HEK293 (cell line): ENCODE measurements at regions not wholly inside any gene's neighbourhood (a gene's known extent, or its start where the extent isn't known, plus 50 kb on each side); places are given as distances from the start of the nearest gene placed in this dataset.

ENCODE experiments used
- ATF2 ChIP-seq: fragments of 450-650 bp; formaldehyde crosslinking; IDR thresholded peaks from 2 replicates; pipeline ENCODE4 v1.5.1; 2016; ENCODE audit warnings: missing biosample characterization, missing genetic modification characterization, low read depth
- CTCF ChIP-seq: fragments of 450-650 bp; formaldehyde crosslinking; IDR thresholded peaks from 2 replicates; pipeline ENCODE4 v1.5.1; 2016; ENCODE audit warnings: missing biosample characterization, missing genetic modification characterization
- ZBTB17 ChIP-seq: fragments of 450-650 bp; formaldehyde crosslinking; IDR thresholded peaks from 2 replicates; pipeline ENCODE4 v1.5.1; 2016; ENCODE audit warnings: missing biosample characterization, missing genetic modification characterization
- ZBTB20 ChIP-seq: fragments of 450-650 bp; formaldehyde crosslinking; IDR thresholded peaks from 2 replicates; pipeline ENCODE4 v1.5.1; 2016; ENCODE audit warnings: missing biosample characterization, missing genetic modification characterization
- ZNF121 ChIP-seq: fragments of 450-650 bp; formaldehyde crosslinking; IDR thresholded peaks from 2 replicates; pipeline ENCODE4 v1.5.1; 2016; ENCODE audit warnings: missing biosample characterization, missing genetic modification characterization
- ZNF324 ChIP-seq: fragments of 450-650 bp; formaldehyde crosslinking; IDR thresholded peaks from 2 replicates; pipeline ENCODE4 v1.5.1; 2016; ENCODE audit warnings: missing biosample characterization, missing genetic modification characterization
- ZNF677 ChIP-seq: fragments of 450-650 bp; IDR thresholded peaks from 2 replicates; pipeline ENCODE4 v1.5.0; 2018; ENCODE audit warnings: missing biosample characterization, mild to moderate bottlenecking, missing genetic modification characterization, moderate library complexity
- ZSCAN23 ChIP-seq: fragments of 450-650 bp; formaldehyde crosslinking; IDR thresholded peaks from 2 replicates; pipeline ENCODE4 v1.5.1; 2016; ENCODE audit warnings: missing biosample characterization, missing genetic modification characterization
- TF ChIP-seq, protein P1 (sequence below): fragments of 450-650 bp; formaldehyde crosslinking; IDR thresholded peaks from 2 replicates; pipeline ENCODE4 v1.5.1; 2017; ENCODE audit warnings: missing biosample characterization, mild to moderate bottlenecking, missing genetic modification characterization, moderate library complexity

DNA sequence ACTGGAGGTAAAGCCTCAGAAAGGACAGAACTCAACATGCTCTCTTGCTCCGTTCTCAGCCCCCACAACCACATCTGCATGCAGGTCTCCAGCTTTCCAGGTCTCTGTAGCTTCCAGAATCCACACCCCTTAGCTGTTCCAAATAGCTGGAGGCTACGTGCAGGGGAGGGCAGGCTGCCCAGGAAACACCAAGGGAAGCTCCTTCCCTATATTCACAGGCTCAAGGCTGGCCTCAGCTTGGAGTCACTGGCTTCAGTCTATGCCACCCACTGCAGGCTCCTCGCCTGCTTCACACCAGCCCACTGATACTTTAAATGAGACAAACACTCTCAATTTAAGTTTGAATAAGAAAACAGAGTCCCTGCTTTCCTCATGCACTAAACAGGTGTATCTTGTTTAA lies 73.3 kb downstream of the ASCL4 start:
- no peak for TF ChIP-seq ZNF121 (tag by site-specific recombination)
- no peak for TF ChIP-seq ZBTB17 (tag by site-specific recombination)
- TF ChIP-seq ZNF324 (tag by site-specific recombination), result no peak
- TF ChIP-seq ZSCAN23 (tag by site-specific recombination), result no peak
- no peak for TF ChIP-seq CTCF (tag by site-specific recombination)
- TF ChIP-seq ZBTB20 (tag by site-specific recombination), result no peak
- no peak for TF ChIP-seq ZNF677 (tag by site-specific recombination)
- TF ChIP-seq, protein P1, sequence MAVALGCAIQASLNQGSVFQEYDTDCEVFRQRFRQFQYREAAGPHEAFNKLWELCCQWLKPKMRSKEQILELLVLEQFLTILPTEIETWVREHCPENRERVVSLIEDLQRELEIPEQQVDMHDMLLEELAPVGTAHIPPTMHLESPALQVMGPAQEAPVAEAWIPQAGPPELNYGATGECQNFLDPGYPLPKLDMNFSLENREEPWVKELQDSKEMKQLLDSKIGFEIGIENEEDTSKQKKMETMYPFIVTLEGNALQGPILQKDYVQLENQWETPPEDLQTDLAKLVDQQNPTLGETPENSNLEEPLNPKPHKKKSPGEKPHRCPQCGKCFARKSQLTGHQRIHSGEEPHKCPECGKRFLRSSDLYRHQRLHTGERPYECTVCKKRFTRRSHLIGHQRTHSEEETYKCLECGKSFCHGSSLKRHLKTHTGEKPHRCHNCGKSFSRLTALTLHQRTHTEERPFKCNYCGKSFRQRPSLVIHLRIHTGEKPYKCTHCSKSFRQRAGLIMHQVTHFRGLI (tag by site-specific recombination), result no peak
- TF ChIP-seq ATF2 (tag by site-specific recombination), result no peak
